Prostate gland (tissue), 2 donors: ENCODE measurements at regions not wholly inside any gene's neighbourhood (a gene's known extent, or its start where the extent isn't known, plus 50 kb on each side); places are given as distances from the start of the nearest gene placed in this dataset.
"Not testable (repeated sequence)": the region's sequence is repeated elsewhere in the genome, so short reads cannot be mapped to it uniquely, and the experiment has no call there.

Experiments
- DNase-seq: peaks from one replicate; pipeline ENCODE4 v3.0.0-alpha.2; 2019; ENCODE audit warnings: low spot score
- H3K27ac ChIP-seq, 2 donors: fragments of 200-600 bp; sonication (generic); 2 replicates each; pipeline ENCODE4 v1.5.1; 2017 to 2019
- H3K27me3 ChIP-seq: fragments of 200-600 bp; sonication (generic); replicated peaks from 2 replicates; pipeline ENCODE4 v1.5.1; 2019; ENCODE audit not compliant: insufficient read depth
- H3K36me3 ChIP-seq, 2 donors: fragments of 200-600 bp; sonication (generic); 1 replicate in 1 of 2; 2 replicates in 1 of 2; pipeline versions ENCODE4 v1.5.1 to v1.8.1; 2017 to 2019
- H3K4me1 ChIP-seq: fragments of 200-600 bp; sonication (generic); replicated peaks from 2 replicates; pipeline ENCODE4 v1.5.1; 2019
- H3K4me3 ChIP-seq, 2 donors: fragments of 200-600 bp; sonication (generic); 2 replicates each; pipeline ENCODE4 v1.5.1; 2017 to 2019
- H3K9me3 ChIP-seq: fragments of 200-600 bp; sonication (generic); 2 replicates; pipeline ENCODE4 v1.5.1; 2017
- POLR2A ChIP-seq: fragments of 450-650 bp; IDR thresholded peaks from one replicate; pipeline ENCODE4 v1.6.1; 2016; ENCODE audit warnings: antibody characterized with exemption, mild to moderate bottlenecking
- POLR2AphosphoS5 ChIP-seq: sonication (generic); formaldehyde crosslinking; IDR thresholded peaks from one replicate; pipeline ENCODE4 v1.6.1; 2017; ENCODE audit warnings: antibody characterized with exemption
- WGBS: methylation state at CpG from one replicate; pipeline ENCODE4 v1.1.5; 2018; 5-methylcytosine and 5-hydroxymethylcytosine counted together
- intact Hi-C: fragments of 100-400 bp; cut with DNase I; formaldehyde crosslinking; loops from one replicate; pipeline ENCODE4 v1.14.2; 2022
- TF ChIP-seq, protein P1 (sequence below), 4 experiments: fragments of 200-600 bp in 2 of 4; fragments of 450-650 bp in 2 of 4; sonication (generic) in 2 of 4; IDR thresholded peaks; 1 replicate in 3 of 4; 2 replicates in 1 of 4; pipeline ENCODE4 v1.5.1; 2016 to 2019; ENCODE audit warnings: antibody characterized with exemption in 4 of 4, mild to moderate bottlenecking in 2 of 4, moderate library complexity in 2 of 4

DNA sequence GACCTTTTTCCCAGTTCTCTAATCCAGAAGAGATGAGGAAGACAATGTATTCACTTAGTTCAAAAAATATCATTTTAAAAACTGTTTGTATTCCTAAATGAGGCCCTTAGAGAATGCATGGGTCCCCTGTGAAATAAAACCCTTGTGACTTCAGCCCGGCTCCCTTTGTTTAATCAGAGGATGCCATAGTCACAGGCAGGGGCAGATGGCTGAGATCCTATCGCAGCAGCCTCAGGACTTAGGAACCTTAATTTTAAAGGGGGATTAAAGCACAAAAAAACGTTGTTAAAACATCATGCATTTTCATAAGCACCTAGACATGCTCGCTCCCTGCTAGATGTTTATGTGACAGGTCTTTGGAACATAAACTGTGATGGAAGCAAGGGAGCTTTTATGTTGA lies 176.6 kb downstream of the IL20RB start:
- Histone ChIP-seq H3K4me1 (no peaks in the 10 kb centered on the region), H3K27me3 (no peaks in the 10 kb centered on the region), H3K4me3 (no peak overlapping the region), H3K9me3 (no peaks in the 10 kb centered on the region), H3K36me3 (no peaks in the 10 kb centered on the region), H3K27ac (no peak overlapping the region)
- 15% methylated on average over 4 of the region's 4 CpGs for WGBS
- intact Hi-C loops: no loop called here
- TF ChIP-seq, protein P1, sequence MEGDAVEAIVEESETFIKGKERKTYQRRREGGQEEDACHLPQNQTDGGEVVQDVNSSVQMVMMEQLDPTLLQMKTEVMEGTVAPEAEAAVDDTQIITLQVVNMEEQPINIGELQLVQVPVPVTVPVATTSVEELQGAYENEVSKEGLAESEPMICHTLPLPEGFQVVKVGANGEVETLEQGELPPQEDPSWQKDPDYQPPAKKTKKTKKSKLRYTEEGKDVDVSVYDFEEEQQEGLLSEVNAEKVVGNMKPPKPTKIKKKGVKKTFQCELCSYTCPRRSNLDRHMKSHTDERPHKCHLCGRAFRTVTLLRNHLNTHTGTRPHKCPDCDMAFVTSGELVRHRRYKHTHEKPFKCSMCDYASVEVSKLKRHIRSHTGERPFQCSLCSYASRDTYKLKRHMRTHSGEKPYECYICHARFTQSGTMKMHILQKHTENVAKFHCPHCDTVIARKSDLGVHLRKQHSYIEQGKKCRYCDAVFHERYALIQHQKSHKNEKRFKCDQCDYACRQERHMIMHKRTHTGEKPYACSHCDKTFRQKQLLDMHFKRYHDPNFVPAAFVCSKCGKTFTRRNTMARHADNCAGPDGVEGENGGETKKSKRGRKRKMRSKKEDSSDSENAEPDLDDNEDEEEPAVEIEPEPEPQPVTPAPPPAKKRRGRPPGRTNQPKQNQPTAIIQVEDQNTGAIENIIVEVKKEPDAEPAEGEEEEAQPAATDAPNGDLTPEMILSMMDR (IDR thresholded peaks at IDR 0.05): no peak
- TF ChIP-seq POLR2AphosphoS5: no peak
- TF ChIP-seq POLR2A: no peak
- no peak for DNase-seq

DNA sequence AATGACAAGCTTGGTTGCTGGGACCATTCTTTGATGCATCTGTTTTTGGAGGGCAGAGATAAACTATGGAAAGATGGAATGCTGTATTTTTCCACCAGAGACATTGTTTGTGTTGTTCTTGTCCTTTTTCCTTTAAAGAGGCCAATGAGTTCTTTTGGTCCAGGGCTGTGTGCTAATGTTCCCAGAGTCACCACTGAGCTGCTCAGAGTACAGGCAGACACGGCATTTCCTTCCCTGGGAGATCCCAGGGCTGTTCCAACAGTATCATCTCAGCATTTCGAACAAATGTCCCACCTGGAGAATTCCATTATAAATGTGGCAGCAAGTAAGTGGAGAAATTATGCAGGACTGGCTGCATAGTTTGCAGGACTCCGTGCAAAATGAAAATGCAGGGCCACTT lies 190.6 kb downstream of the IL20RB start:
- no peaks in the 10 kb centered on the region for H3K27me3 ChIP-seq
- intact Hi-C loops: no loop called here
- H3K27ac ChIP-seq: no peak overlapping the region
- H3K4me3 ChIP-seq: no peak overlapping the region
- H3K4me1 ChIP-seq: no peaks in the 10 kb centered on the region
- 47% methylated on average over 3 of the region's 3 CpGs for WGBS
- DNase-seq: no peak
- H3K9me3 ChIP-seq: no peaks in the 10 kb centered on the region
- H3K36me3 ChIP-seq: no peaks in the 10 kb centered on the region
- TF ChIP-seq, protein P1 (IDR thresholded peaks at IDR 0.05): no peak
- TF ChIP-seq POLR2A (no peak), POLR2AphosphoS5 (no peak)

DNA sequence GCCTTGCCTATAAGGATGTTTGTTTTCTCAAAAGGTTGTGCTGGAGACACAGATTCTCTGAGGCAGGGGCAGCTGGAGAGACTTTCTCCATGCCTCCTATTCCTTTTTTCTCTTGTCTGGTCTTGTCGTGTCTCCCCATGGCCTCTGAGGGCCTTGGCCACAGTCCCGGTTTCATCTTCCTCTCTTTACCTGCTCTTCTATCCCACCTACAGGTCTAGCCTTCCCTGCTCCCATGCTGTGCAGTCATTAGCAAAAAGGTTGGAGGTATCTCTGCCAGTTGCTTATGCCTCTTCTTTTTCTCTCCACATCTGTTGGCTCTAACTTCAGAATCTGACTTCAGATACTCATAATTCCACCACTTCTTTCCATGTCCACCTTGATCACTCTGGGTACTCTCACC lies 191.1 kb downstream of the IL20RB start:
- DNase-seq: no peak
- H3K27me3 ChIP-seq: no peaks in the 10 kb centered on the region
- no peak overlapping the region for H3K27ac ChIP-seq
- H3K4me1 ChIP-seq: no peaks in the 10 kb centered on the region
- H3K36me3 ChIP-seq: no peaks in the 10 kb centered on the region
- intact Hi-C loops: no loop called here
- H3K9me3 ChIP-seq: no peaks in the 10 kb centered on the region
- TF ChIP-seq POLR2A: no peak
- TF ChIP-seq POLR2AphosphoS5: no peak
- TF ChIP-seq, protein P1 (IDR thresholded peaks at IDR 0.05): no peak
- 12% methylated on average over 2 of the region's 2 CpGs for WGBS
- H3K4me3 ChIP-seq: no peak overlapping the region

DNA sequence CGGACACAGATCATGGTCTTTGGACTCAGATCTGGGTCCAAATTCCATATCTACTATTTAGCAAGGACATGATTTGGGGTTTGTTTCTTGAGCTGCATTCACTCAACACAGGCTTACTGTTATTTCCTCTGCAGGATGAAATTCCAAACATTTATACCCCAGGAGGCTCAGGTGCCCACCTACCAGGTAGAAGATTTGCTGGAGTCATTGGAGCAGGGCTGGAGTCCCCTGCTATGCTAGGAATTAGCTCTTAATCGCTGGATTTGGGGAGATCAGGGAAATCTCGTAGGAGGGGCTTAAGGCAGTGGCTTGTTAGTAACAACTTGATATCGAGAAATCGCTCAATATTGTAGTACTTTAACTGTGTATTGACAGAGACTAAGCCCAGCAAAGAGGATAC lies 193.0 kb downstream of the IL20RB start:
- TF ChIP-seq POLR2A: no peak
- no peak for TF ChIP-seq POLR2AphosphoS5
- TF ChIP-seq, protein P1 (IDR thresholded peaks at IDR 0.05): no peak
- H3K9me3 ChIP-seq: no peaks in the 10 kb centered on the region
- H3K36me3 ChIP-seq: no peaks in the 10 kb centered on the region
- intact Hi-C loops: no loop called here
- H3K4me3 ChIP-seq: no peak overlapping the region
- no peaks in the 10 kb centered on the region for H3K4me1 ChIP-seq
- no peak overlapping the region for H3K27ac ChIP-seq
- 89% methylated on average over 5 of the region's 5 CpGs for WGBS
- H3K27me3 ChIP-seq: no peaks in the 10 kb centered on the region
- no peak for DNase-seq

DNA sequence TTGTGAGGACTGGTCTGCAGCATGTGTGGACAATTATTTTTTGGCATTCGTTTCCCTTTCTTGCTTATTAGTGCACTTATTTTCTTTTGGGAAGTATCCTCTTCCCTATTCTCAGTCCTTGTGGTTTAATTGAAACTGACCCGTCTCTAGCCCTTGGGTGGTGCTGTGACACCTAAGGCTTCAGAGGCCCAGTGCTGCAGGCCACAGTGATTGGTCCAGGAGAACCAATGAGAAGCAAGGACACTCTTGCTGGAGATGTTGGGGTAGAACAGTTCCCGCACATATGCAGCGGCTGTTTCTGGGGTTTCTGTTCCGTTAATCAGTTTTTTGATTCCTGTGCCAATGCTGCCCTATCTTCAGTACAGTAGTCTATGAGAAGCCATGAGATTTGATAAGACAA lies 195.3 kb downstream of the IL20RB start:
- H3K9me3 ChIP-seq, H3K36me3 ChIP-seq, DNase-seq, H3K27ac ChIP-seq, H3K4me1 ChIP-seq, H3K27me3 ChIP-seq, intact Hi-C loops, H3K4me3 ChIP-seq: not testable (repeated sequence)
- WGBS: 90% methylated on average over 5 of the region's 5 CpGs
